ENCODE measurements at regions not wholly inside any gene's neighbourhood (a gene's known extent, or its start where the extent isn't known, plus 50 kb on each side); places are given as distances from the start of the nearest gene placed in this dataset.

DNA sequence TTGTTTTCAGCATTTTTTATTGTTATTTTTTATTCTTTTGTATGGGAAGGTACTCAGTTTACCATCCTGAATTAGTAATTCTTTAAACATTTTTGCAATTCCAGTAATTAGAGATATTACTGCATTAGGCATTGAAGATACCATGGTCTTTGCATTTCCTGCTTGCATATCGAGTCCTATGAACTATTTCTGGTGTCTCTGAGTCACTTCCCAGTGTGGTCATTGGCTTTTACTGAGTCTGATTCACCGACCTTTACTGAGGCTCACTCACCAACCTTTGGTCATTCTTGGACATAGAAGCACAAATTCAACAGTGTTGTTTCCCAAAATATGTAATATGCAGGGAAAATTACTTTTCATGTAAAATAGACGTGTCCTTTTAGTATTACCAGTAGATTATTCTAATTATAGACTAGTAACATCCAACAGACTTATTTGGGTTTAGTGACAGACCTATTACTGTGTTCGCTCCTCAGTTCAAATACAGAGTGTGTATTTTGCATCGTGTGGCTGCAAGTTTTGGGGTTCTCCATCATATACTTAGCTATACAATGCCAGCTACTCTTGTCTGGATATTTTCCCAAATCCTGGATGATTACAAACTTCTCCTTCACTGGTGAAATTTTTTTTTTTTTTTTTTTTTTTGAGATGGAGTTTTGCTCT is 180.7 kb upstream of the PRSS1 start:
- TF ChIP-seq, protein P1, sequence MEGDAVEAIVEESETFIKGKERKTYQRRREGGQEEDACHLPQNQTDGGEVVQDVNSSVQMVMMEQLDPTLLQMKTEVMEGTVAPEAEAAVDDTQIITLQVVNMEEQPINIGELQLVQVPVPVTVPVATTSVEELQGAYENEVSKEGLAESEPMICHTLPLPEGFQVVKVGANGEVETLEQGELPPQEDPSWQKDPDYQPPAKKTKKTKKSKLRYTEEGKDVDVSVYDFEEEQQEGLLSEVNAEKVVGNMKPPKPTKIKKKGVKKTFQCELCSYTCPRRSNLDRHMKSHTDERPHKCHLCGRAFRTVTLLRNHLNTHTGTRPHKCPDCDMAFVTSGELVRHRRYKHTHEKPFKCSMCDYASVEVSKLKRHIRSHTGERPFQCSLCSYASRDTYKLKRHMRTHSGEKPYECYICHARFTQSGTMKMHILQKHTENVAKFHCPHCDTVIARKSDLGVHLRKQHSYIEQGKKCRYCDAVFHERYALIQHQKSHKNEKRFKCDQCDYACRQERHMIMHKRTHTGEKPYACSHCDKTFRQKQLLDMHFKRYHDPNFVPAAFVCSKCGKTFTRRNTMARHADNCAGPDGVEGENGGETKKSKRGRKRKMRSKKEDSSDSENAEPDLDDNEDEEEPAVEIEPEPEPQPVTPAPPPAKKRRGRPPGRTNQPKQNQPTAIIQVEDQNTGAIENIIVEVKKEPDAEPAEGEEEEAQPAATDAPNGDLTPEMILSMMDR (conservative IDR thresholded peaks at IDR 0.05; ENCODE audit: low read length): no peak
- no peak for TF ChIP-seq EZH2phosphoT487 (IDR thresholded peaks at IDR 0.05; ENCODE audit: borderline replicate concordance)

All from Loucy (cell line).